HG02970 (cell line): ENCODE measurements at regions not wholly inside any gene's neighbourhood (a gene's known extent, or its start where the extent isn't known, plus 50 kb on each side); places are given as distances from the start of the nearest gene placed in this dataset.

Source experiments
- ATAC-seq: cut with Tn5 transposase; IDR thresholded peaks from one replicate; pipeline ENCODE4 v1.9.1; 2021; ENCODE audit warnings: mild to moderate bottlenecking, moderate library complexity, moderate number of reproducible peaks; ENCODE audit not compliant: unreplicated experiment, low FRiP score

DNA sequence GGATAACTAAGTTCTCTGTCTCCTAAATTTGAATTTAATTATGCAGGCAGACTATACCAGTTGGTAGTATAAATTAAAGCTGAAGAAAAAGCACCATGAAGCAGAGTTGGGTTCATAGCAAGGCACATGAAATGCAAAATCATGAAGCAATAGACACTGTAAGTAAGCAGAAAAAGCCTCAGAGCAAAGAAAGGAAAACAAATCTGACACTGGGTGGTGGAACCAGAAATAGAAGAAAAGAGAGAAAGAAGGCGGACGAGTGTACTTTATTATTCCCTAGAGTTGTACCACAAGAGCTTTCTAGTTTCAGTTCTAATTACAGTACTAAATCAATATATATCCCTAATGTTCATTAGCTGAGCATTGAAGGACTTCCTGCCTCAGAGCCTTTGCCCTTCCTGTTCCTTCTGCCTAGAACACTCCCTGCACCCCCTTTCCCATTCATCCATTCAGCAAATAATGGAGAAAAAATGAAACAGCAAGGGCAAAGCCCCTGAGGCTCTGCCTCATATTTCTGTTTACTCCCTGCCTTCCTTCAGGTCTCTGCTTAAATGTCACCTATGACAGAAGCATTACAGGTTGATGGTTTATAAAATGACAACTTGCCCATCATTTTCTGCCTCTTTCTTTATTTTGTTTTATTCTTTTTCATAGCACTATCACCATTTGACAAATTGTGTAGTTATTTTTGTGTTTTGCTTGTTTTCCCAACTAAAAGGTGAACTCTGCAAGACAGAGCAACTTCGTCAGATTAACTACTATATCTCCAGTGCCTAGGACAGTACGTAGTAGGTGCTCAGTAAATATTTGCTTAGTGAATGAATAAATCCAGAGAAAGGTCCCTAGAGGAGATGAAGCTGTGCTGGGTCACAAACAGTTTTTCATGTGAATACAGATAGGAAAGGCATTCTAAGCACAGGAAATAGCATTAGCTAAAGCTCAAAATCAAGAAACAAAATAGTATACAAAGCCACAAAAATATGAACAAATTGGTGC, 154.0 kb upstream of the RASGEF1B start:
- ATAC-seq = no peak

DNA sequence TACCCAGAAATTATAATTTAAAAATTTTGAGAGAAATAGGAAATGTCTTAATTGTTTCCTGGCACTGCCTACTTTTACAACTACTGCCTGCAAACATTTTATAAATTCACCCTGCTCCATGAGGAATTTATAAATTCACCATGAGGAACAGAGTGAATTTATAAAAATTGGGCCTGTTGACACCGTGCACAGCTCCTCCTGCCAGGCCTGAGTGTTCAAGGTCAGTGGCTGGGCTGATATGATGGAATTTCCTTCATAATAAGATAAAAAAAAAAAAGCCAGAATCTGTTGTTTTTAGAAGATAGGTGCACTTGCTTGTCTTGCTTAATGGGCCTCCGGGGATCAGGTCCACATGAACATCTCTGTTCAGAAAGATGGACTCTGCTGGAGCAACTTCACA, 151.7 kb upstream of the RASGEF1B start:
- ATAC-seq = no peak

DNA sequence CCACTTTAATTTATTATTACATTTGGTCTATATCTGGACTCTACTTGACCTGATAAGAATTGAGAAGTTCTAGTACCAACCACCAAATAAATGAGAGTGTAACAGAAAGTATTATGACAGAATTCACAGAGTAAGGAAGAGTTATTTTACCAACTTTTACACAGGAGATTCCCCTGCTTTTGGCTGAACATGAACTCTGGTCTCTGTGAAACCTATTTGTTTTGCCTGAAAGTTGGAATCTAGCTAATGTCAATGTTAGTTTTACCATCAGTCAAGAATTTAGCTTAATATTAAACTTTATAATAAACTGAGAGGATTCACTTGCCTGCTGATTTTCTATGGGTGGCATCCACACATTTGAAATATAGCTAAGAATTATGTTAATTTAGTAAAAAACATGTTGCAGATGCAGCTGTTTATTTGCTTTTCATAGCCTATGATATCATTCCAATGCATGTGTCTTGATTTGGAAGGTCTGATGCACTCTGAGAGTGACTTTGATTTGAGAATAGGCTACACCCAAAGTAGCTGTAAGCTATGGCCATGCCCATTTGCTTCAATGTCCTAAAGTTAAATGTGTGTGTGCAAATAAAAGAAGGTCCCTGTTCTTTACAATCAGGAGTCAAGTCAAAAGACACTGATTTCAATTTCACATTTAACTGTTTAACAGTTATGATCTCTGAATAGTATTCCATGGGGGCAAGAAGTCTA, 150.9 kb upstream of the RASGEF1B start:
- ATAC-seq = no peak

DNA sequence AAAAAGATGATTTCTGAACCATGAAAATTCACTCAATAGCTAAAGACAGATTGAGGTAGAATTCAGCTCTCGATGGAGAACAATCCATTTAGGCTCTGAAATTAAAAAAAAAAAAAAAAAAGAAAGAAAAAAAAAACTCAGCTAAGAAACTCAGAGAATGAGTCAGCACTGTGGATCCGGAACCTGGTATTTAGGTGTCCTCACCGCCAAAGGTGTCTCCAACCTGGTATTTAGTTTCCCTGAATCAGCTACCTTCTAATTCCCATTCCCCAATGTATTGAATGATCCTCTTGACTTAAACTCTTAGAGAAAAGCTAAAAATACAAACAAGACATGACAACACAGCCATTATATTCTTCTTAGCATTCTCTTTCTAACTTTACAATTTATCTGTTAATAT, 150.3 kb upstream of the RASGEF1B start:
- ATAC-seq = no peak

DNA sequence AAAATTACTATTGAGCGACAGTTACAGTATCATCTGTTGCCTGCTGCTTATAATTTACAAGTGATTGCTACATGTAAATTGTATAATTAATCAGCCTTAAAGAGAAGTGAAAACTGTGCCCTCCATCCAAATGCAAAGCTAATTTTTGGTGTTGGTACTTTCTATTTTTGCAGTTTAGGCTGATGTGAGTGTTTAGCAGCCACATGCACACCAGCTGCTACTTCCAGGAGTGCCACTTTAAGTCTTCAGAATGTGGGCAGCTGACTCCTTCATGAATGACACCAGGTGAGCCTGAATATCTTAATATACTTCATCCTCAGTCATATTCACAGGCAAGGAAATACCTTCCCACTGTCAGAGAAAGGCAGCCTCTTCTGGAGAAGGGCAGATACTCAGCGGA, 149.8 kb upstream of the RASGEF1B start:
- ATAC-seq = no peak

DNA sequence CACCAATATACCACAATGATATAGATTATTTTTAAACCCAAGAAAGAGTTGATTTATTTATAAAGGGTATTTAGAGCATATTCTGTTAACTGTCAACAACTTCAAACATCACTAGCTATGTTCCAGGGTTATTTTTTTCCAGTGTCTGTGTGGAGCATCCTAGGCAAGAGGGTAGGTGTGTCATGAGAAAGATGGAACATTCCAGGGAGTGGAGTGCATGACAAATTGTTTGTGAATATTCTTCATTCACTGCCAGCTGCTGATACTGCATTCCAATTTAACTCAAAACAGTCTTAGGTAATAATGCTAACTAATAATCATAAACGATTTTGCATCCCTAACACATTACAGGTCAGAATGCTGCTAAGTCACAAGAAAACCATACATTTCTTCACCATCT, 148.7 kb upstream of the RASGEF1B start:
- no peak for ATAC-seq

DNA sequence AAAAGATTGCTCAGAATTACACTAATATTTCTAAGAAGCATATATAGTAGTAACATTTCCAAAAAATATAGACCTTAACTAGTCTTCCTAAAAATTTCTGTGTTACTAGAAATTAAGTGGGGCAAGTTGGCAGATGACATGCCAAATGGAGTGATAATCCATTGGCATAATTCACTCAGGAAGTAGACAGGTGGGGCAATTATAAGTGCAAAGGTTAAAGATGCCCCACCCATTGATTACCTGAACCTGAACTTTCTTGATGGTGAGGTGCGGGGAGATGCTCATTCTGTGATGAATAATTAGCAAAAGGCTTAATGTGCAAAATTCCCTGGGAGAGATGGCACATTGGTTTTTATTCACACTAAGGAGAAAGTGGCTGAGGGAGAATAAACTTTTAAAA, 145.8 kb upstream of the RASGEF1B start:
- ATAC-seq = no peak

DNA sequence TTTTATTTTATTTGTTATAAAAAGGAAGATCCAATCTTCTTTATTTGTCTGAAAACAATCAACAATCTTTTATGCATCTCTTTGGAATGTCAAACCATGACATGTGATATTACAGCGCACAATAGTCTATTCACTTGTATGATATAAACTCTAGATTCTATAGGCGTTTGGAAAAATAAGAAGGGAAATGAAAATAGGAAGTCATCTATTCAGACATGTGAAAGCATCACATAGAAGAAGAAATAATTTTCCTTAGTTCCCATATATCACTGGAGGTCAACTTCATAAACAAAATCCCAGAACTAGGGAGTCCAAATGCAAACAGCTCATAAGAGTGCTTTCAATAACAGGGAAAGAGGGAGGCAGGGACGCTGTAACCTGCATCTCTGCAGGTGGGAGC, 139.5 kb upstream of the RASGEF1B start:
- no peak for ATAC-seq

DNA sequence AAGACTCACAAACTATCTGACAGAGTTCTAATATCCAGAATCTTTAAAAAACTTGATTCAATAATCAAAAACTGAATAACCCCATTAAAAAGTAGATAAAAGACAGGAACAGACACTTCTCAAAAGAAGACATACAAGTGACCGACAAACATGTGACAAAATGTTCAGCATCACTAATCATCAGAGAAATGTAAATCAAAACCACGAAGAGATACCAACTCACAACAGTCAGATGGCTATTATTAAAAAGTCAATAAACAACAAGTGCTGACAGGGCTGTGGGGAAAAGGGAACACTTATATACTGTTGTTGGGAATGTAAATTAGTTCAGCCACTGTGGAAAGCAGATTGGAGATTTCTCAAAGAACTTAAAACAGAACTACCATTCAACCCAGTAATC, 138.1 kb upstream of the RASGEF1B start:
- ATAC-seq = no peak

DNA sequence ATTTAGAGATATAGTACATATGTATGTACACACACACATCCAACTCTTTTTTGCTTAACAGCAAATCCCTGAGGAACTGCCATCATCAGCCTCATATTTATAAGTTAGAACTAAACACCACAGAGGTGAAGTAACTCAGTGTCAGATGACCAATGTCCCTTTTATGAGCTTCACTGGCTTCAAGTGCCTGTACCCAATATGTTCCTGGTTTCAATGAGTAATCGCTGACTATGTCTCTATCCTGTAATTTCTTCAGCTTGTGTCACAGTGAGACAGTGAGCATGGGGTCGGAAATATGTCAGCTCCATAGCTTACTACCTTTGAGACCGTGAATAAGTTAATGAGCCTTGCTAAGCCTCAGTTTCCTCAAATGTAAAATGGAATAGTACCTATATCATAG, 136.2 kb upstream of the RASGEF1B start:
- no peak for ATAC-seq

DNA sequence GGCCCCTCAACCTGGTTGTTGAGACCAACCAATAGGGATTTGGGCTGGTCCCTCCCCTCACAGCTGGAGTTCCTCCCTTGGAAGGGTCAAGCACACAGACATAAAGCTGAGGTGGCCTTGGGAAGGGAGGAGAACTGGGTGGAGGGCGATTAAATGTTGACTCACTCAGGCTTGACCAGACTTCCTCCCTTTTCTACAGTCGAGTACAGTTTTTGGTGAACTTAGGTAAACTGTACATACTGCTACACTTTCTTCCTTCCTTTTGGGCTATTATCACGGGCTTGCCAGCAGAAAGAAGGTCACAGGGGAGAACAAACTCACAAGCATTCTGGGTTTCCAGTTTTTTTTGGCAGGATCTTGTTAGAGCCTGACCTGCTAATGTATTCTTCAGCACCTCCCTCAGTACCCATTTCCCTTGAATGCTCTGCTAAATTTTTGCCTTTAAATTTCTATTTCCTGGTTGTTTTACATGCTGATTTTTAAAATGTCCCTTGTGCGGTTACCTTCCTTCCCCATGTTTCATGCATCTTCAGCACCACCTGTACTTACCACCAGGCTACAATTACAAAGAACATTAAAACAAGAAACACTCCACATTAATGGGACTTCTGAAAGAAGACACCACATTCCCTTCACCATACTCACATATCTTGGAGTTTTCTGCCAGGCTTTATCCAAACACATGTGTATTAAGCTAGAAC, 135.2 kb upstream of the RASGEF1B start:
- no peak for ATAC-seq

DNA sequence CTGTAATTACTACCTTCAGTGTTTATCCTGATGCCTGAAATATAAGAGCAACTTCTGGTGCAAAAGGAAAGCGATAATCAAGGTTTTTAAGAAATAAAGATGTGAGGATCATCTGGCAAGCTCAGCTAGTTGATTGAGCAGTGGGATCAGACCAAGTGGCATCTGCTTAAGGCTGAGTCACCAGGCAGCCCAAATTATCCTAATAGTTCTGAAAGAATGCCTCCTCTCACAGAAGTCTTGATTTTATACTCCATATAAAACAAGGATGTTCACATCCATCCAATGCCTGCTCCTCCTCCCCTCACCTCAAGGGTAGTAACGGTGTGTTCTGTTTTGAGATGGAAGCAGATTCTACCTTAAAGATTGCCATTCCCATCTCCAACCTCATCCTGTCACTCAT, 134.5 kb upstream of the RASGEF1B start:
- ATAC-seq = no peak

DNA sequence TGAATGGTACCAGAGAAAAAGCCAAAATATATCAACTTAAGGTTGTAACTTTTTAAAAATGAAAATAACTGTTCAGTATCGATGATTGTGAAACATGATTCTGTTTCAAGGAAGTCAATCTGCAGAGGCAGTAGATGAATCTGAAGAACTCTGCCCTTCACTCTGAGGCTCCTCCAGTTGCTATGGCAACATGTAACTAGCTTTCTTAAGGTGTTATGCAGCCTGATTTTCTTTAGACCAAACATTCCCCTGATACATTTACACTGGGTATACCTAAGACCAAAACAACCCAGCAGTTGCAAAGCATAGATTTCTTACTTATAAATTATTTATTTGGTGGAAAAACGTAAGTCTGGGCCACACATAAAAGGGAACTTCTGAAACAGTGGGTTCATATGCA, 133.6 kb upstream of the RASGEF1B start:
- no peak for ATAC-seq

DNA sequence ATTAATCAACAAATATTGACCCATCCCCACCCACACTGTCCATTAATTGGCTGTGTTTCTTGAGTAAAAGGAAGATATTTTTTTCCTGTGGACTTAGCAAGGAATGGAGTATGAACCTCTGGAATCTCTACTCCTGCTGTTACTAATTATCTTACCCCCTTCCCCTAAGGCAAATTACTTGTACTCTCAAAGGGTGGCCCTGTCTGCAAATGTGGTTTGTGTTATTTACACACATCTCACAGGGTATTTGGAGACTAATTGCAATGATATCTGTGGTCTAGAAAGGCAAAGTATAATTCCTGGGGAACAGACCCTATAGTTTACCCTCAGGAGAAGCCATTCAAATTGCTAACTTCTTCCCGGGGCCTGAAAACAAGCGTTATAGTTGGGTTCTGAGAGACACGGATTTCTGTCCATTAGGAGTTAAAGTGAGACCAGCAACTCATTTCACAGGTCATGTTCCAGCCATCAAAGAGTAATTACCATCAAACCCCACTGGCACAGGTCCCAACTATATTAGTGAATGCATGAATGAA, 133.0 kb upstream of the RASGEF1B start:
- ATAC-seq = no peak

DNA sequence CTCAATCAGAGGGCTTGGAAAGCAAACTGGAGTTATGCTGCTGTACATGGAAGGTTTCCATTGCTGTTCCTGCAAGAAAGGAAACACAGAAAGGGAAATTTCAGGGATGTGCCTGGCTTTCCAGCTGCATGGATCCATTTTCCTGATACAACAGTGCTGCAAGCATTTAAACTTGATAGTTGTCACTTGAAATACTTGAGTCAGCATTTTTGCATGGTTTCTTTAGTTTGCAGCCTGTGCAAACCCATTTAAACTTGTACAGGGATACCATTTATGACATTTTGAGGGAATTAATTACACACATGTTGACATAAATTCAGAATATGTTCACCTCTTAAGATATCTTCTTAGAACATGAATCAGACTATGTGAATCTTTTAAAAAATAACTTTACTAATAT, 131.1 kb upstream of the RASGEF1B start:
- ATAC-seq = no peak

DNA sequence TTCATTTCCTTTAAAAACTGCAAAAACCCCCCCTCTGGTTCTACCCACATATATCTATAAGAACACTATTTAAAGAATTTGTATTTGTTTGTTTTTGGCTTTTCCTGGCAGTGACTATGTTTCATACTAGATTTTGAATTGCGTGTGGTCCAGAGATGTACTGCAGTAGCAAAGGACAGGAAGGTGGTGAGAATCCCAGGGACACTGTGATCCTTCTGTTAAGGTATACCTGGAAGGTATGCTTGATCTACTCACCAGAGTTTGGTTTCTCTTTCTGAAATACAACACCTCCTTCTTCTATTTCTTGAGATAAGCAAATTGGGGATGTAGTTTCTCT, 129.6 kb upstream of the RASGEF1B start:
- ATAC-seq = no peak

DNA sequence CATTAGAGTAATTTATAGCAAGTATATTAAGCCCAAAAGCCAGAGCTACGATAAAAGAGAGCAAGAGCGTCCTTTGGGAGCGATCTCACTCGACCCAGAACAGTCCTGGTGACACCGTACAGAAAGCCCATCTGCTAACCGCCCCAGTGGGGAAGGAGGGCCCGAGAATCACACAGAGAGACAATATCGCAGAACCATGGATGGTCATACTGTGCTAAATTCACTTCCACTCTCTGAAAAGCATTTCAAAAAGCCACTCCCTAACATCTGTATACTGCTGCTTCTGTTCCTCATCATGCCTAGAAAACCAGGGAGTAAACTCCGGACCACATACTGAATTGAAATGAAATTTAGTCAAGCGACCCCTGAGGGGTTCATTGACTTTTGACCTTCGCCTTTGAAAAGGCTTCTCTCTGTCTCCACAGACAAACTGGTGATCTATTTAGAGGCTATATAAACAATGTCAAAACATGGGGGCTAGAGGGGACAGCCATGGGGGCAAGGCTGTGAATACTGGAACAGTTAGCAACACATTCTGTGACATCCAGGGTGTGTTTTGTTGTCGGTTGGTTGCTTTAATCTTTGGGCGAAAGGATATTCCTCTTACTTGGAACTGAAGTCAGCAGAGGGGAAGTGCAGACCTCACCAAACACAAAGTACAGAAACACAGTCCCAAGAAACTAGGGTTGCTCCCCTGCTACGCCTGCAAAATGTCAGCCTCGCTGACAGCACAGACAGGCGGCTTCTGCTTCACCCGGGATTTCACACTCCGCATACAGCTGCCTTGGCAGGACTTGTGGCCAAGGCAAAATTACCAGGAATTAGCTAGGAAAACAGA, 129.0 kb upstream of the RASGEF1B start:
- ATAC-seq = no peak

DNA sequence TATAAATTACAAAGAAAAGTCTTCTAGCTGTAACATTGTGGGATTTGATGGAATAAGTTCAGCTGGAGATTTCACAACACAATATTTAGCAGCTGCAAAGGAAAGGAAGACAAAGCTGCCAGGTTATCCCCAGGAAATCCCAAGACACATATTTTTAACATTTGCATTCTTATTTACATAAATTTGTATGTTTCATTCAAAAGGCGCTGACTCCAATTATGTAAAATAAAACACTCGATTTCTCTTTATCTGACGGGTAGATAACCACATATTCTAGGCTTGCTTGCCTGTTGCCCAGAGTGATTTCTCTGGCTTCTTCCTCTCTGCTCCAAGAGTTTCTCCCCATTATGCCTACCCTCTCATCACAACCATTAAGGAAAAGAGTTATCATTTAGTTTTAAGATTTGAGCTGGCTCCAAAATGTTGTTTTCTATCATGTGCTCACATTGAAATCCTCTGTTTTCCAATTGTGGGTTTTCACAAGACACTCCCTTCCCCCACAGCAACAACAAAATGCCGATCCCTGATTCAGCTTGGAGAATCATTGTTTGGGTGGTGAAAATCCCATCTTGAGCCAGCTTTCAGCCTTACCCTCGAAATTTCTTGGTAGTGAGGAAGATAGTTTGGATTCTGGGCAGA, 128.2 kb upstream of the RASGEF1B start:
- ATAC-seq = no peak

DNA sequence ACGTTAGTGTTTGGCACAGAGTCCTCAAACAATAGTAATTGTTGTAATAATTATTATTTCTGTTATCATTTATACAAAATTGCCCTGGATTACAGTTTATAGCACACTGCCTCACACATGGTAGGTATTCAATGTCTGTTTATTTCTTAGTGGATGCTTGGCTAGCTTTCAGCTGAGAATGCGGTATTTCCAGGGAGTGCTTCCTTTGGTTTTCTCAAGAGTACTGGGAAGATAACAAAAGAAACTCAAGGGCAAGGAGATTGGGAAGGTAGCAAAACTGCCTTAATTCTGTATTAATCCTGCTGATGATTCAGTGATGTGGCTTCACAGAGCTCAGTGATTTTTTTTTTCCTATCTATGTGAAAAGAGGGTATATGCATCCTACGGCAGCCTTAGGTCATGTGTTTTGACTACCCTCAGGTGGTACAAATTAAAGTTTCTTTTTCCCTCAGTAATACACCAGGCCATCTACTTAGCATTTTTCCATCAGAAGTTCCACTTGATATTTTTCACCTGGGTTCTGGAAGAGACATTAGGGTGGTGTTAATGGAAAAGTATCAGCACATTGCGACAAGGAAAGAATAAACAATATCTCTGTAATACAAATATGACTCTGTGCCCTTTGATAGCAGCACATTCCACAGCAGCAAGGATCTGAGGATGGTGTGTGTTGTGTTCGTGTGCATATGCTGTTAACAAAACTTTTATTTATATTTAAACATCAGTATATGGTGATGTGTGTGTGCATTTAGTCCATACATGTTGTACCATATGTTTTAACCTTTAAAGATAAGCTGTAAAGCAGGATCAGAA, 124.3 kb upstream of the RASGEF1B start:
- ATAC-seq = no peak
